BJ (cell line): ENCODE measurements at regions not wholly inside any gene's neighbourhood (a gene's known extent, or its start where the extent isn't known, plus 50 kb on each side); places are given as distances from the start of the nearest gene placed in this dataset.

Experiments
- CTCF ChIA-PET: fragments of 350-600 bp; formaldehyde crosslinking; extraction: SDS; loops from one replicate; lab custom pipeline; 2021; ENCODE audit warnings: antibody characterized with exemption, inconsistent platforms; lab: Yijun Ruan, JAX
- POLR2A ChIA-PET: fragments of 300-600 bp; sonication (Branson Sonifier 250); formaldehyde crosslinking; extraction: SDS; loops from one replicate; lab custom pipeline; 2021; ENCODE audit warnings: antibody characterized with exemption; lab: Charles Lee
- DNase-seq: peaks from one replicate; pipeline ENCODE4 v3.0.0-alpha.2; 2011; ENCODE audit warnings: low read depth
- H3K27me3 ChIP-seq: 2 replicates; pipeline ENCODE4 v1.6.0; 2011; ENCODE audit warnings: low read length; ENCODE audit not compliant: control insufficient read depth, insufficient read depth
- H3K36me3 ChIP-seq: 2 replicates; pipeline ENCODE4 v1.5.1; 2011; ENCODE audit warnings: low read length; ENCODE audit not compliant: control insufficient read depth, insufficient read depth
- H3K4me3 ChIP-seq: 2 replicates; pipeline ENCODE4 v1.5.1; 2011; ENCODE audit warnings: low read depth, mild to moderate bottlenecking, control low read depth, low read length
- TF ChIP-seq, protein P1 (sequence below): IDR thresholded peaks from 2 replicates; pipeline ENCODE4 v1.5.1; 2011; ENCODE audit warnings: low read depth, mild to moderate bottlenecking, control low read depth, inconsistent platforms, low read length, moderate library complexity; ENCODE audit not compliant: insufficient read depth

DNA sequence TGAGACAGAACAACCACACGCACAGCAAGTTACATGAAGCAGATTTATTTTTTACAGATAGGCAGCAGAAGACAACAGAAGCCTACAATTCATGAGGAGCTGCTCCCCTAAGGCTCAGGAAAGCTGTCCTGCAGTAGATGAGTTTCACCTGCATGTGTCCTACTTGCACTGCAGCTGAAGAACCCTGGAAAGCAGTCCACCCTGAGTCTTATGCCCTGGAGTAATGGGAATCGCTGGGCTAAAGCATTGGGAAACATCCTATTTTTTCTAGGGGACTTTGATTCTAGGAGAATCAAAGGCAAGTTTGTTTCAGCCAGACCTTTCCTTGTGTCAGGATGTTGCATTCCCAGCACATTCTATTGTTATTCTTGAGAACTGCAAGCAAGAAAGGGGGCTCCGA is 304.8 kb downstream of the LRATD1 start:
- DNase-seq = no peak
- H3K4me3 ChIP-seq = no peak overlapping the region
- H3K36me3 ChIP-seq = no peaks in the 10 kb centered on the region
- ChIA-PET POLR2A (no interaction called here), CTCF (no interaction called here)
- H3K27me3 ChIP-seq = no peaks in the 10 kb centered on the region
- TF ChIP-seq, protein P1, sequence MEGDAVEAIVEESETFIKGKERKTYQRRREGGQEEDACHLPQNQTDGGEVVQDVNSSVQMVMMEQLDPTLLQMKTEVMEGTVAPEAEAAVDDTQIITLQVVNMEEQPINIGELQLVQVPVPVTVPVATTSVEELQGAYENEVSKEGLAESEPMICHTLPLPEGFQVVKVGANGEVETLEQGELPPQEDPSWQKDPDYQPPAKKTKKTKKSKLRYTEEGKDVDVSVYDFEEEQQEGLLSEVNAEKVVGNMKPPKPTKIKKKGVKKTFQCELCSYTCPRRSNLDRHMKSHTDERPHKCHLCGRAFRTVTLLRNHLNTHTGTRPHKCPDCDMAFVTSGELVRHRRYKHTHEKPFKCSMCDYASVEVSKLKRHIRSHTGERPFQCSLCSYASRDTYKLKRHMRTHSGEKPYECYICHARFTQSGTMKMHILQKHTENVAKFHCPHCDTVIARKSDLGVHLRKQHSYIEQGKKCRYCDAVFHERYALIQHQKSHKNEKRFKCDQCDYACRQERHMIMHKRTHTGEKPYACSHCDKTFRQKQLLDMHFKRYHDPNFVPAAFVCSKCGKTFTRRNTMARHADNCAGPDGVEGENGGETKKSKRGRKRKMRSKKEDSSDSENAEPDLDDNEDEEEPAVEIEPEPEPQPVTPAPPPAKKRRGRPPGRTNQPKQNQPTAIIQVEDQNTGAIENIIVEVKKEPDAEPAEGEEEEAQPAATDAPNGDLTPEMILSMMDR = no peak

DNA sequence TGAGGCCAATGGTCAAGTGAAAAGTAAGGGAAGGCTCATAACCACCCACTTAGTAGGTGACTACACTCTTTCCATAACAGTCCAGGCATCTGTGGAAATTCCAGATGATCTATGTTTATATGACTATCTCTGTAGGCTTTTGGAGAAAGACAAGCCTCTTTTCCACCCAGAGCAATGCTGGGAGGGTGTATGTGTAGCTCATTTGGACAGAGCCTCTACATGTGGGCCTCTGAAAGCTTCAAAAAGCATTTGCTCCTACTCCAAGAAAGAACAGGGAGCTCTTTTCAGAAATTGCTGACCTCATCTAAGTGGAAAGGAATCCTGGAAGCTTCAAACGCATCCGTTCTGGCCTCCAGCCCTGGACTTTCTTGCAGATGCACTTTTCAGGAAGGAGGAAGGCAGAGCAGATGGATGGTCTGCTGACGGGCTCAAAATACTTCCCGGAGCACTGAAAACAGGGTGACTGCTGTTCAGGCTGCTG is 308.7 kb downstream of the LRATD1 start:
- DNase-seq = no peak
- H3K36me3 ChIP-seq = no peaks in the 10 kb centered on the region
- POLR2A ChIA-PET = no interaction called here
- TF ChIP-seq, protein P1 = no peak
- no peaks in the 10 kb centered on the region for H3K27me3 ChIP-seq
- CTCF ChIA-PET = no interaction called here
- H3K4me3 ChIP-seq = no peak overlapping the region

DNA sequence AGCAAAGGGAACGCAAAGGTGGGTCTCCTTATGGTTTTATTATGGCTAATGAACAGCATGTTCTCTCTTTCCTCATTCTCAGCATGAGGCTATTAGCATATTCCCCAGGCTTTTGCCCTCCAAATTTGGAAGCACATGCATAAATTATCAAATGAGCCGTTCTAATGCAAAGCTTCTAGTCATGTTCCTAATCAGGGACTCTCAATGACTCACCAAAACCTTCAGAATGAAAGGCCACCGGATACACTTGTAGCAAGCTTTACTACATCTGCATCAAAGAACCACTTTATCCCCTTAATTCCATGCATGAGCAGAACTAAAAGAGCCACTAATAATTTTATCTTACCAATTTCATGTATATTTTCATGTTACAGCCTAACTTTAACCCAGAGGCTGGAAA is 310.5 kb downstream of the LRATD1 start:
- Histone ChIP-seq H3K36me3 (no peaks in the 10 kb centered on the region), H3K4me3 (no peak overlapping the region), H3K27me3 (no peaks in the 10 kb centered on the region)
- POLR2A ChIA-PET = no interaction called here
- DNase-seq = no peak
- TF ChIP-seq, protein P1 = no peak
- CTCF ChIA-PET = no interaction called here

- DNase-seq = no peak
- POLR2A ChIA-PET = no interaction called here
- H3K36me3 ChIP-seq = no peaks in the 10 kb centered on the region
- no peaks in the 10 kb centered on the region for H3K27me3 ChIP-seq
- TF ChIP-seq, protein P1 = no peak
- CTCF ChIA-PET = no interaction called here
- H3K4me3 ChIP-seq = no peak overlapping the region
Observed at GRCh38 chr2:14944562-14945346, 312.2 kb downstream of the LRATD1 start.

GRCh38 chr2:14951569-14952285 is 319.2 kb downstream of the LRATD1 start:
- Histone ChIP-seq H3K27me3 (no peaks in the 10 kb centered on the region), H3K4me3 (no peak overlapping the region), H3K36me3 (no peaks in the 10 kb centered on the region)
- TF ChIP-seq, protein P1 = no peak
- ChIA-PET CTCF (no interaction called here), POLR2A (no interaction called here)
- no peak for DNase-seq
